ENCODE measurements at regions not wholly inside any gene's neighbourhood (a gene's known extent, or its start where the extent isn't known, plus 50 kb on each side); places are given as distances from the start of the nearest gene placed in this dataset.

DNA sequence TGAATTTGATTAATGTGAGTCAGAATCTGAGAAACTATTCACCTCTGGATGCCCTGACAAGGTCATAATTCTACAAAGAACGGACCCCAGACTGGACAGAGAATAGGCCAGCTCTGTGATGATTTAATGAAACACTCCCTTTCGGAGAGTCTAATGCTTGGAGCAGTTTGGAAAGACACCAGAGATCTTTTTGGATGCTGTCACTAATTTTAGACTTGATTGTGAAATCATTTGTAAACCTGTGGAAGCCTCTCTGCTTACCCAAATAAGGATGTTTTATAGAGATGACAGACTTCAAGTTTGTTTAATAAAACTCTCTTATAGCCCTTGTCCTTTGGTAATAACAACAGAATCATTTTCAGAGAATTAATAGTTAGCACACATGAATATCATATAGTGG lies 83.5 kb downstream of the MYL12B start:
- dilution Hi-C loops (cut with MboI; ENCODE audit: extremely low pct_ligation_motif_present, low sequenced_read_pairs), result no loop called here
- no peaks in the 10 kb centered on the region for H3K9me1 ChIP-seq (replicated peaks; ENCODE audit: control insufficient read depth, extremely low read depth, insufficient read depth, low read length)
- ChIA-PET CTCF (no interaction called here), POLR2A (no interaction called here)
- H4K20me1 ChIP-seq (replicated peaks; ENCODE audit: control insufficient read depth, extremely low read depth, insufficient read depth, low read length), result no peaks in the 10 kb centered on the region
- TF ChIP-seq POLR2A (IDR thresholded peaks at IDR 0.05; ENCODE audit: low read depth, low read length) (no peak), EZH2 (IDR thresholded peaks at IDR 0.05; ENCODE audit: borderline replicate concordance, low read depth, low read length, severe bottlenecking) (no peak), FOS (IDR thresholded peaks at IDR 0.05; ENCODE audit: borderline replicate concordance, insufficient read depth, low read length) (no peak), MYC (IDR thresholded peaks at IDR 0.05; ENCODE audit: low read depth, low read length) (no peak), GATA2 (IDR thresholded peaks at IDR 0.05; ENCODE audit: insufficient read depth, insufficient read length, low read depth, low read length) (no peak), JUN (IDR thresholded peaks at IDR 0.05; ENCODE audit: borderline replicate concordance, insufficient read depth, insufficient read length, low read depth) (no peak), POLR2AphosphoS5 (IDR thresholded peaks at IDR 0.05; ENCODE audit: insufficient read depth, low read depth, low read length) (no peak)
- TF ChIP-seq, protein P1, sequence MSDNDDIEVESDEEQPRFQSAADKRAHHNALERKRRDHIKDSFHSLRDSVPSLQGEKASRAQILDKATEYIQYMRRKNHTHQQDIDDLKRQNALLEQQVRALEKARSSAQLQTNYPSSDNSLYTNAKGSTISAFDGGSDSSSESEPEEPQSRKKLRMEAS (IDR thresholded peaks at IDR 0.05; ENCODE audit: insufficient read depth, insufficient read length), result no peak
- TF ChIP-seq, protein P2, sequence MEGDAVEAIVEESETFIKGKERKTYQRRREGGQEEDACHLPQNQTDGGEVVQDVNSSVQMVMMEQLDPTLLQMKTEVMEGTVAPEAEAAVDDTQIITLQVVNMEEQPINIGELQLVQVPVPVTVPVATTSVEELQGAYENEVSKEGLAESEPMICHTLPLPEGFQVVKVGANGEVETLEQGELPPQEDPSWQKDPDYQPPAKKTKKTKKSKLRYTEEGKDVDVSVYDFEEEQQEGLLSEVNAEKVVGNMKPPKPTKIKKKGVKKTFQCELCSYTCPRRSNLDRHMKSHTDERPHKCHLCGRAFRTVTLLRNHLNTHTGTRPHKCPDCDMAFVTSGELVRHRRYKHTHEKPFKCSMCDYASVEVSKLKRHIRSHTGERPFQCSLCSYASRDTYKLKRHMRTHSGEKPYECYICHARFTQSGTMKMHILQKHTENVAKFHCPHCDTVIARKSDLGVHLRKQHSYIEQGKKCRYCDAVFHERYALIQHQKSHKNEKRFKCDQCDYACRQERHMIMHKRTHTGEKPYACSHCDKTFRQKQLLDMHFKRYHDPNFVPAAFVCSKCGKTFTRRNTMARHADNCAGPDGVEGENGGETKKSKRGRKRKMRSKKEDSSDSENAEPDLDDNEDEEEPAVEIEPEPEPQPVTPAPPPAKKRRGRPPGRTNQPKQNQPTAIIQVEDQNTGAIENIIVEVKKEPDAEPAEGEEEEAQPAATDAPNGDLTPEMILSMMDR (IDR thresholded peaks at IDR 0.05; ENCODE audit: extremely low read depth in 1 of 2, insufficient read depth in 1 of 2, low read depth in 1 of 2, low read length in 2 of 2), result no peak
- no peak overlapping the region for H3K4me3 ChIP-seq (replicated peaks in 1 of 3; ENCODE audit: insufficient read depth in 1 of 3, low read depth in 1 of 3, low read length in 3 of 3)
- no peak for DNase-seq (ENCODE audit: low read depth, low spot score)
- no TSS peak for BruUV-seq (replicated peaks)
- peaks cover 7% of the 10 kb centered on the region for H3K4me1 ChIP-seq (ENCODE audit: control insufficient read depth, extremely low read depth, insufficient read depth, low read length)
- no peak overlapping the region for H3K27ac ChIP-seq (ENCODE audit: insufficient read depth, low read depth, low read length)
- H3K4me2 ChIP-seq (ENCODE audit: insufficient read depth, low read length), result no peak overlapping the region
- FAIRE-seq, result no peak
- intact Hi-C loops (cut with micrococcal nuclease), result no loop called here
- peaks cover 10 to 12% of the 10 kb centered on the region in 2 experiments for H3K27me3 ChIP-seq (ENCODE audit: control insufficient read depth in 2 of 2, insufficient read depth in 2 of 2, low read length in 2 of 2)
- no peaks in the 10 kb centered on the region for H3K36me3 ChIP-seq (ENCODE audit: control insufficient read depth in 2 of 2, extremely low read depth in 1 of 2, insufficient read depth in 2 of 2, low read length in 2 of 2)
- no peaks in the 10 kb centered on the region for H3K9me3 ChIP-seq (replicated peaks; ENCODE audit: control insufficient read depth, insufficient read depth, low read length)
- no peaks in the 10 kb centered on the region for H3K79me2 ChIP-seq (ENCODE audit: control insufficient read depth, insufficient read depth, low read length)
- H3K9ac ChIP-seq (replicated peaks; ENCODE audit: extremely low read depth, insufficient read depth, low read length), result no peak overlapping the region
- H2AFZ ChIP-seq (ENCODE audit: low read depth, low read length), result no peak overlapping the region
